ENCODE measurements at regions not wholly inside any gene's neighbourhood (a gene's known extent, or its start where the extent isn't known, plus 50 kb on each side); places are given as distances from the start of the nearest gene placed in this dataset.

GRCh38 chr2:19141234-19142004, 217.0 kb downstream of the OSR1 start:
- no peak overlapping the region for H3K9ac ChIP-seq (ENCODE audit: low read depth, low read length)
- TF ChIP-seq EZH2 (IDR thresholded peaks at IDR 0.05; ENCODE audit: borderline replicate concordance, low read depth, low read length, severe bottlenecking) (no peak), CTCF (IDR thresholded peaks at IDR 0.05; ENCODE audit: borderline replicate concordance, extremely low read depth, low read length, poor library complexity, severe bottlenecking) (no peak)
- H3K4me2 ChIP-seq (ENCODE audit: insufficient read depth, low read length): no peak overlapping the region
- ATAC-seq (ENCODE audit: insufficient read depth, low read depth) (no peak), DNase-seq (no peak)
- H3K9me3 ChIP-seq (ENCODE audit: insufficient read depth, low read length, severe bottlenecking): no peaks in the 10 kb centered on the region
- no peaks in the 10 kb centered on the region for H4K20me1 ChIP-seq (ENCODE audit: insufficient read depth, low read length)
- no peak overlapping the region for H3K4me3 ChIP-seq (ENCODE audit: low read depth in 1 of 2, low read length in 2 of 2)
- no peaks in the 10 kb centered on the region for H3K36me3 ChIP-seq (ENCODE audit: insufficient read depth, low read length)
- no peaks in the 10 kb centered on the region for H3K79me2 ChIP-seq (ENCODE audit: insufficient read depth, low read length)
- no peak overlapping the region for H3K27ac ChIP-seq (ENCODE audit: low read length)
- H2AFZ ChIP-seq (ENCODE audit: low read depth, low read length): no peak overlapping the region
- H3K4me1 ChIP-seq (ENCODE audit: insufficient read depth, low read length): no peaks in the 10 kb centered on the region
- no peaks in the 10 kb centered on the region for H3K27me3 ChIP-seq (ENCODE audit: insufficient read depth, low read length, poor library complexity)

- DNase-seq (no peak), ATAC-seq (ENCODE audit: insufficient read depth, low read depth) (no peak)
- Histone ChIP-seq H3K27ac (ENCODE audit: low read length) (no peak overlapping the region), H3K9me3 (ENCODE audit: insufficient read depth, low read length, severe bottlenecking) (no peaks in the 10 kb centered on the region), H2AFZ (ENCODE audit: low read depth, low read length) (no peak overlapping the region), H3K4me1 (ENCODE audit: insufficient read depth, low read length) (no peaks in the 10 kb centered on the region), H3K79me2 (ENCODE audit: insufficient read depth, low read length) (no peaks in the 10 kb centered on the region), H3K36me3 (ENCODE audit: insufficient read depth, low read length) (no peaks in the 10 kb centered on the region), H3K4me3 (ENCODE audit: low read depth in 1 of 2, low read length in 2 of 2) (no peak overlapping the region), H4K20me1 (ENCODE audit: insufficient read depth, low read length) (no peaks in the 10 kb centered on the region), H3K9ac (ENCODE audit: low read depth, low read length) (no peak overlapping the region), H3K27me3 (ENCODE audit: insufficient read depth, low read length, poor library complexity) (no peaks in the 10 kb centered on the region), H3K4me2 (ENCODE audit: insufficient read depth, low read length) (no peak overlapping the region)
- TF ChIP-seq CTCF (IDR thresholded peaks at IDR 0.05; ENCODE audit: borderline replicate concordance, extremely low read depth, low read length, poor library complexity, severe bottlenecking): no peak
- TF ChIP-seq EZH2 (IDR thresholded peaks at IDR 0.05; ENCODE audit: borderline replicate concordance, low read depth, low read length, severe bottlenecking): no peak
These were observed 217.8 kb downstream of the OSR1 start for GRCh38 chr2:19140463-19141208.

GRCh38 chr2:19139386-19139785, 219.0 kb downstream of the OSR1 start:
- no peak for TF ChIP-seq CTCF (IDR thresholded peaks at IDR 0.05; ENCODE audit: borderline replicate concordance, extremely low read depth, low read length, poor library complexity, severe bottlenecking)
- TF ChIP-seq EZH2 (IDR thresholded peaks at IDR 0.05; ENCODE audit: borderline replicate concordance, low read depth, low read length, severe bottlenecking): no peak
- H3K4me1 ChIP-seq (ENCODE audit: insufficient read depth, low read length): no peaks in the 10 kb centered on the region
- H3K9ac ChIP-seq (ENCODE audit: low read depth, low read length): no peak overlapping the region
- no peak for ATAC-seq (ENCODE audit: insufficient read depth, low read depth)
- H3K36me3 ChIP-seq (ENCODE audit: insufficient read depth, low read length): no peaks in the 10 kb centered on the region
- DNase-seq: no peak
- H3K4me3 ChIP-seq (ENCODE audit: low read depth in 1 of 2, low read length in 2 of 2): no peak overlapping the region
- H2AFZ ChIP-seq (ENCODE audit: low read depth, low read length): no peak overlapping the region
- no peaks in the 10 kb centered on the region for H3K9me3 ChIP-seq (ENCODE audit: insufficient read depth, low read length, severe bottlenecking)
- no peak overlapping the region for H3K27ac ChIP-seq (ENCODE audit: low read length)
- no peaks in the 10 kb centered on the region for H3K79me2 ChIP-seq (ENCODE audit: insufficient read depth, low read length)
- H3K27me3 ChIP-seq (ENCODE audit: insufficient read depth, low read length, poor library complexity): no peaks in the 10 kb centered on the region
- H3K4me2 ChIP-seq (ENCODE audit: insufficient read depth, low read length): no peak overlapping the region
- H4K20me1 ChIP-seq (ENCODE audit: insufficient read depth, low read length): no peaks in the 10 kb centered on the region
